SK-N-SH (cell line): ENCODE measurements at regions not wholly inside any gene's neighbourhood (a gene's known extent, or its start where the extent isn't known, plus 50 kb on each side); places are given as distances from the start of the nearest gene placed in this dataset.

Source experiments
- EP300 ChIP-seq, 2 experiments: IDR thresholded peaks; 2 replicates each; pipeline versions ENCODE4 v1.4.0 to v1.6.1; 2012; ENCODE audit warnings: borderline replicate concordance in 1 of 2, low read depth in 1 of 2, low read length in 1 of 2
- RCOR1 ChIP-seq: fragments of 150-350 bp; IDR thresholded peaks from 2 replicates; pipeline ENCODE4 v1.6.1; 2017; ENCODE audit warnings: antibody characterized with exemption, low read length

GRCh38 chr2:156944871-156945270 is 312.6 kb upstream of the GALNT5 start:
- no peak for TF ChIP-seq EP300 (IDR thresholded peaks at IDR 0.05; ENCODE audit: borderline replicate concordance in 1 of 2, low read depth in 1 of 2, low read length in 1 of 2)
- no peak for TF ChIP-seq RCOR1
